ENCODE measurements at regions not wholly inside any gene's neighbourhood (a gene's known extent, or its start where the extent isn't known, plus 50 kb on each side); places are given as distances from the start of the nearest gene placed in this dataset.

DNA sequence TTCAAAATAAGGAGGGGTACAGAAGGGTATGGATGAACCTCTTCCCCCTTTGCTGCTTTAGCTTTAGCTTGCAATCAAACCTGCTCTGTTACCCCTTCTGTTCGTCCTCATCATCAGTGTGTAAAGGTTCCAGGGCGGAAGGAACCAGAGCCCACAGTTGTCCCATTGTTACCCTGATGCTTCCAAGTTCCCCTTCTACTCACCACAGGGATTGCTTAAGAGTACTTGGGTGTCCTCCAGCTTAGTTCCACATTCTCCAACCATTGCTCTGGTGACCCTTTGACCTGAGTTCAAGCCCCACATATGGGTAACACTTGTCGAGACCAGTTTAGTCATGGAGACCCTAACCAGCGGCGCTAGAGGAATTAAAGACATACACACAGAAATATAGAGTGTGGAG lies 1080.1 kb upstream of the ALCAM start:
- no peak for TF ChIP-seq POLR2A (IDR thresholded peaks at IDR 0.05; ENCODE audit: extremely low read depth, insufficient read length)
- TF ChIP-seq CTCF (IDR thresholded peaks at IDR 0.05; ENCODE audit: low read depth, low read length) = no peak

All from NB4 (cell line).